GM21825 (cell line): ENCODE measurements at regions not wholly inside any gene's neighbourhood (a gene's known extent, or its start where the extent isn't known, plus 50 kb on each side); places are given as distances from the start of the nearest gene placed in this dataset.

ENCODE experiments used
- ATAC-seq: cut with Tn5 transposase; IDR thresholded peaks from one replicate; pipeline ENCODE4 v1.9.1; 2021; ENCODE audit warnings: mild to moderate bottlenecking, moderate library complexity; ENCODE audit not compliant: unreplicated experiment

DNA sequence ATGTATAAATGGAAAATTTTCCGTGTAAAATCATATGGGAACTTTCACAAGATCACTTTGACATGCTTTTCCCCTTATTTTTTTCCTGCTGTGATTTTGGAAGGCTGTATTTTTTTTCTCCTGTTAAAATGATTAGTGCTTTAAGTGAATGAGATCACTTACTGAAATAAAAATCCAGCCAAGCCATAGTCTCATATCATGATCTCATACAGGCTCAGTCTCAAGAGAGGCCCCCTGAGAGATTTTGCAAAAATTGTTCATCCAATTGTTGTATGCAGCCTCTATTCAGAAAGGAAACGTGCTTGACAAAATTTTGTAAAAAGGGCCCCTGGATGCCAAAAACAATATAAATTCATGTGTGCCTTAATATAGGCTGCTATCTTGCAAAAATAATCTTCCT is 528.2 kb downstream of the HDGFL1 start:
- no peak for ATAC-seq

GRCh38 chr6:23106951-23107350 is 537.6 kb downstream of the HDGFL1 start:
- ATAC-seq: no peak

DNA sequence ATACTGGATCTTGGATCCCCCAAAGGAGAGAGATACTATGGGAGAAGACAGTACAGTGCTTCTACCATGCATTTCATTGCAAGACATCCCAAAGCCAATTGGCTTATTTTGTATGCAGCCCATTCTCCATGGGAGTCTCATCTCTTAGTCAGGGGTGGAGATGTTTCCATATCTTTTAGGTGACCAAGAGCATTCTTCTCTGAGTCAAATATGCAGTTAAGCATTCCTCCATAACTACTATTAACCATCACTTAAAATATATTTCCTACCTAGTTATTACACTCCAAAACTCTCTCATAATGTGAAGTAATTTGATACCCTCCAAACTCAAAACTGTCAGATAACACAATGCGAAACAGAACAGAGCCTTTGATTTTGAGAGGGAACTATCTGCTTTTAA is 542.6 kb downstream of the HDGFL1 start:
- ATAC-seq: no peak

DNA sequence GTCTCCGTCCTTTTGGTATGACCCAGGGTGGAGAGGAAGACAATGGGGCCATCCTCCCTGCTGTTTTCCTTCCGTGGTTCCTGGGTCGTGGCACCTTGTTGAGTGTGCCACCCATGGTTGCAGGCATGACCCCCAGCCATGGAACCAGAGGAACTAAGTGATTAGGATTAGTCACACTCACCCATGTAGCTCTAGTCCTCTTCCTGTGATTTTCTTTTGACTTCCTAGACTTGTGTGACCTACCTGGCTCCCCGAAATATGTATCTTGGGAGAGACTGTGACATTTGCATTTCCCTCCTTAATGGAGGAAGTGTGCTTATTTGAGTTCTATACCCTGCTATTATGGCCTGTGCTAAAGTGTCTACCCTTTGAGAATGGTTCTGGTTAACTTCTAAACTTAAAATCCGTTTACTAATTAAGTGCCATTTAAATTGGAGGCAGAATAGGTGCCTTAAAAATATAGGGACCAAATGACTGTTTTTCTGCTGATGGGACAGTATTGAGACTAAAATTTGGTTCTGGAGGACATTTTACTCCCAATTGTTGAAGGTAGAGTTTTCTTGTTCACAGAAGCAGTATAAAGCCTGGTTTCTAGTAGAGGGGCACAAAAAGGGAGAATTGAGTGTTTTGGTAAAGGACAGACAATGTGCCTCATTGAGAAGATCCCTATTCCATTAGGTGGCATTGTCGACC is 545.6 kb downstream of the HDGFL1 start:
- no peak for ATAC-seq

GRCh38 chr6:23137611-23138010 is 568.2 kb downstream of the HDGFL1 start:
- no peak for ATAC-seq

GRCh38 chr6:23140871-23141270 is 571.5 kb downstream of the HDGFL1 start:
- ATAC-seq: no peak

GRCh38 chr6:23145781-23146180 is 576.4 kb downstream of the HDGFL1 start:
- ATAC-seq: no peak

- no peak for ATAC-seq
Observed at GRCh38 chr6:23154159-23154558, 584.8 kb downstream of the HDGFL1 start.

DNA sequence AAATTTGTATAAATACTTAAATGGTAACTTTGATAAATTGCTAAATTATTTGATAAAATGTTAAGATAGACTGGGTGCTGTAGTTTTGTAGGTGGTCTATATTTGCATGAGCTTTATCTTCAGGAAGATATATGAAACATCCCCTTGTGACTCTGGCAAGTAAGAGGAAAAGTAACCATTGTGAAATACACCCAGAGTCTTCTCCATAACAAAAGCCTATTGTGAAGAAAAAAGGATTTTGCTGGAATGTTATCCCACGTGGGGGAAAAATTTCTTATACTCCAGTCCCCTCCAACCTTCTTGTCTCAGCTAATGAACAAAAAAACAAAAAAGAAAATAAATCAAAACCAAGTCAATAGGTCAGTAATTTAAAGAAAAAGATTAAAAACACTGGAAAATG is 600.7 kb downstream of the HDGFL1 start:
- no peak for ATAC-seq

- ATAC-seq: no peak
Observed at GRCh38 chr6:23173234-23173633, 603.9 kb downstream of the HDGFL1 start.

GRCh38 chr6:23174781-23175361 is 605.5 kb downstream of the HDGFL1 start:
- no peak for ATAC-seq

GRCh38 chr6:23175391-23175790 is 606.0 kb downstream of the HDGFL1 start:
- no peak for ATAC-seq

GRCh38 chr6:23176471-23176870 is 607.1 kb downstream of the HDGFL1 start:
- ATAC-seq: no peak

DNA sequence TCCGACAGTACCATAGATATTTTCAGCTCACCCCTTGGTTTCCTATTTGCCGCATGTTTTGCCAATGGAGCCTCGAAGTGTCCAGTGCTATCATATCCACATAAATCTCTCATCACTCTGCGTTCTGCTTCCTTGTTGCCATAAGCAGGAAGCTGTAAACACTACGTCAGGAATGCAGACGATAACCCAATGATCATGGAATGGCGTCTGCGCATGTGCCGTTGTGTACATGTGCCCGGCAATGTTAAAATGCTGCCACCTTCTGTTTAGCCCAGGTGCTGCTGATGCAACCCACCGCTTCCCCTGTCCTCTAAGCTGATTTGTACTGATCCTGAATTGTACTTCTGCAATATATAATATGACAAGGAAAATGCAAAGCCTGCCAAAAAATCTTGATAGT is 607.5 kb downstream of the HDGFL1 start:
- ATAC-seq: no peak

DNA sequence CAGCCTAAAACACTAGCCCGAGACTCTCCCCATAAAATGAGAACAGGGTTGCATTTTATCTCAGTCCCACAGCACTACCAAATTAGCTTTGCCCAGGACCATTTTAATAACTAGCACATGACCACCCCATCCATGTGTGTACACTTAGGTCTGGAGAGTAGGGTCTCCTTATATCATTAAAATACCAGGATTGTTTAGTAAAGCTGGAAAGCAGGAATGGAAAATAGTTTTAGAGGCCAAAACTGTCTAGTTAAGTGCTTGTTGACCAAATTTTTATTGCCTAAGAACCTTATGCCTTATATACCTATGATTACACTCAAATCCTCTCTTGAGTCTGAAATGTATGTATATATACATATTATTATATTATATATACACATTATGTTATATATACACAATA is 608.4 kb downstream of the HDGFL1 start:
- ATAC-seq: no peak

- ATAC-seq: no peak
Observed at GRCh38 chr6:23179994-23180393, 610.6 kb downstream of the HDGFL1 start.

DNA sequence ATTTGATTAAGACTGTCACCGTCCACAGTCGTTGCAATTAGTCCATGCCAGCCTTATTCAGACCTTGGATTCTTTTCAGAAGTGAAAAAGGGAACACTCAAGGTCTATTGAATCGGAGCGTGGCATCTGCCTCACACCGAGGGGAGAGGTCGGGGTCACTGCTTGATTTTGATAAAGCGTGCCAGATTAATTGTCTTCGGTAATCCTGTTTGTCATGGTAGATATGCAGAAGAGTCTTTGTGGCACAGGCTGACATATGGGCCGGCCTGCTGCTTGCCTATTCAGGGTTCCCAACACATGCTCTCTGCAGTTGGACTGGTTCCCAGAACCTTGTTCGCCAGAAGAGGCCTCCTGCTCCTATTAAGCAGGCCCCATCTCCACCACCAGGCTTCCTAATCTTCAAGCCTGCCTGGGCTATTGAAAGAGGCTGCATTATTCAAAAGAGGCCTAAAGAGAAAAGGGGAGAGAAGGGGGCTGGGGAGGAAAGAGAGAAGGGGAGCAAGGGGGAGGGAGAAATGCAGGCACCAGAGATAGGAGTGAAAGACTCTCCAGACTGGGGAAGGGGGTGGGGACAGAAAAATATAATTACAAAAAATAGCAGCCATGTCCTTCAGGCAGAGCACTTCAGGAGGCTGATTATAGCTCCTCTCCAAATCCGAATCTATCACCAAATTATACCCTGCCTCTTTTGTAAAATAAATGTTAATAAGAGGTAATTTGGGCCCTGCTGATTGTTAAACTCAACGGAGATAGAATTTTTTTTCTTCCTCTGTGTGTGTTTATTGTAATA is 611.3 kb downstream of the HDGFL1 start:
- no peak for ATAC-seq

DNA sequence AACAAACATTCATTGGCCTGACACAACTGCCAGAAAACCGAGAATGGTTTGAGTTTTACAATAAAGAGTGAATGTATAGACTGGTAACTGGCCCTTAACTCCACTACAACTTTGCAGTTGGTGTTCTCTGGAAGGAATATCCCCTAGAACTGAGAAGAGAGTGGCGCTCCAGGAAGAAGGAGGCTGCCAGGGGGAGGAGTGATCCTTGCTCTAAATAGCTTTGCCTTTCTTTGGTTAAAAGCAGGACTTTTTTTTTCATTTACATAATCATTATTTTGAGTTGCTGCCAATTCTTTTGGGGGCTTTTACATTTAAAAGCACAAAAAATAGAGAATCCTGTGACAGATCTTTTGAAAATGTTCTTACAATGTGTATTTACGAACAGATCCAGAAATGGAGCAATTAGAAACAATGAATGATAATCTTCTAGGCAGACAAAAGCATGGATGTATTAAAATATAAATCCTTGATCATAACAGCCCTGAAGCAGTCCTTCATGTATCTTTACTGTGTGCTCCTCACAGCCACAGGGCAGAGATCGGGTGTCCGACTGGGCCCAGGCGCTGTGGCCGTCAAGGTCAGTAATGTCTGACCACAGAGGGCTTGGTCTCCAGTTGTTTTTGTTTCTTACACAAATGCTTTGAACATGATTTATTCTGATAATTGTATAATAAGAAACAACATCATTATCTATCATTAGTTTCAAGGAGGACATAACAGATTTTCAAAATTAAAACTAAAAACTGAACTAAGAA is 612.2 kb downstream of the HDGFL1 start:
- no peak for ATAC-seq

- ATAC-seq: no peak
Observed at GRCh38 chr6:23183846-23184245, 614.5 kb downstream of the HDGFL1 start.

GRCh38 chr6:23184351-23184750 is 615.0 kb downstream of the HDGFL1 start:
- no peak for ATAC-seq

DNA sequence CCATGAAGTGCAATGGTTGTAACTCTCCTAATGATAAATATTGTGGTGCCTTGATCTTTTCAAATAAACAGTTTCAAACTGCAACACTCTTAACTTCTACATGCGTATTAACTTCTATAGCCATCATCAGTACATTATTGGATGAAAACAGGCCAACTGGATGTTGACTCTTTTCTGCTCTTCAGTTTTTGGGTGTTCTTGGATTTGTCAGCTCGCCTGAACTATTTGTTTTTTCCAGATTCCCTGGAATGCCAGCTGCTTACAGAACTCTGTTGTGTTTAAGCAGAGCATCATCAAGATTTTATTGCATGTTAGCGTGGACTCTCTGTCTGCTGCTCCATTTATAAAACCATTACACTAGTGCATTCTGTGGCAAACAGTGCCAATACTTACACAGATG is 626.1 kb downstream of the HDGFL1 start:
- ATAC-seq: no peak
